ENCODE measurements at regions not wholly inside any gene's neighbourhood (a gene's known extent, or its start where the extent isn't known, plus 50 kb on each side); places are given as distances from the start of the nearest gene placed in this dataset.

- TF ChIP-seq, protein P1, sequence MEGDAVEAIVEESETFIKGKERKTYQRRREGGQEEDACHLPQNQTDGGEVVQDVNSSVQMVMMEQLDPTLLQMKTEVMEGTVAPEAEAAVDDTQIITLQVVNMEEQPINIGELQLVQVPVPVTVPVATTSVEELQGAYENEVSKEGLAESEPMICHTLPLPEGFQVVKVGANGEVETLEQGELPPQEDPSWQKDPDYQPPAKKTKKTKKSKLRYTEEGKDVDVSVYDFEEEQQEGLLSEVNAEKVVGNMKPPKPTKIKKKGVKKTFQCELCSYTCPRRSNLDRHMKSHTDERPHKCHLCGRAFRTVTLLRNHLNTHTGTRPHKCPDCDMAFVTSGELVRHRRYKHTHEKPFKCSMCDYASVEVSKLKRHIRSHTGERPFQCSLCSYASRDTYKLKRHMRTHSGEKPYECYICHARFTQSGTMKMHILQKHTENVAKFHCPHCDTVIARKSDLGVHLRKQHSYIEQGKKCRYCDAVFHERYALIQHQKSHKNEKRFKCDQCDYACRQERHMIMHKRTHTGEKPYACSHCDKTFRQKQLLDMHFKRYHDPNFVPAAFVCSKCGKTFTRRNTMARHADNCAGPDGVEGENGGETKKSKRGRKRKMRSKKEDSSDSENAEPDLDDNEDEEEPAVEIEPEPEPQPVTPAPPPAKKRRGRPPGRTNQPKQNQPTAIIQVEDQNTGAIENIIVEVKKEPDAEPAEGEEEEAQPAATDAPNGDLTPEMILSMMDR (conservative IDR thresholded peaks at IDR 0.05): peak; percentile 78
- peak overlapping the region; percentile 72 for H3K27ac ChIP-seq
Observed at GRCh38 chr9:87336914-87337333, 160.7 kb upstream of the DAPK1 start.

DNA sequence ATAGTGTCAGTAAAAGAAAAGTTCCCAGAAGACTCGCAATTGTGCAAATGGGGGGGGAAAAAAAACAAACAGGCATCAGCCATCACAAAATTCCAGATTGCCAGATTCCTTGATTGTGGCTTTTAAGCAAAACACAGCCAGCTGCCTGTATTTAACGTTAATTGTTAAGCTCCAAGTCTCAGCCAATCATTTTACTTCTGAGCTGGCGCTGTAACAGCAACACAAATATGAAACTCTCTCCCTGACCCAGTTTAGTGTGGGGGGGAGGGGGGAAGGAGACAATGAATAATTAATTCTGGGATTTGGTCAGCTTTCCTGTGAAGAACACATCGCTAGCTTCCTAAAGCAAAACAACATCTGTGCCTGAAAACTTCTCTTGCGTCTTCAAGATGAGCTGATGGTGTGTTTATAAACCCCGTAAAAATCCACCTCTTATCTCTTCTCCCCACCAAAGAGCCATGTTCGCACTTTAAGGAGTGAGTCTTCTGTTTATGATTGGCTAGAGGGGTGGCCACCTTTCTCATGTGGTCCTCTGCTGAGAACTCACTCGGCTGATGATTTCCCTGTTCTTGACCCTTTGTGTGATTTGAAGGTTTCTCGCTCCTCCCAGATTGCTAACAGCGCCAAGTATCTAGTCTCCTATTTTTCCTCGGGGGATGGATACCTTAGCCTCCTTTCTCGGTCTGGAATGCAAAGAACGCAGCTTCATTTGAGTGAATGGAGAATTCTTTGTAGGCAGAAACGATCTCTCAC is 160.2 kb upstream of the DAPK1 start:
- peak overlapping the region; percentile 72 for H3K27ac ChIP-seq
- TF ChIP-seq, protein P1 (conservative IDR thresholded peaks at IDR 0.05): no peak

GRCh38 chr9:87338088-87338989 is 159.3 kb upstream of the DAPK1 start:
- TF ChIP-seq, protein P1 (conservative IDR thresholded peaks at IDR 0.05): no peak
- H3K27ac ChIP-seq: peak overlapping the region; percentile 72

- no peak overlapping the region for H3K27ac ChIP-seq
- TF ChIP-seq, protein P1 (conservative IDR thresholded peaks at IDR 0.05): no peak
Observed at GRCh38 chr9:87340391-87340790, 157.3 kb upstream of the DAPK1 start.

GRCh38 chr9:87342743-87343142 is 154.9 kb upstream of the DAPK1 start:
- TF ChIP-seq, protein P1 (conservative IDR thresholded peaks at IDR 0.05): no peak
- no peak overlapping the region for H3K27ac ChIP-seq

DNA sequence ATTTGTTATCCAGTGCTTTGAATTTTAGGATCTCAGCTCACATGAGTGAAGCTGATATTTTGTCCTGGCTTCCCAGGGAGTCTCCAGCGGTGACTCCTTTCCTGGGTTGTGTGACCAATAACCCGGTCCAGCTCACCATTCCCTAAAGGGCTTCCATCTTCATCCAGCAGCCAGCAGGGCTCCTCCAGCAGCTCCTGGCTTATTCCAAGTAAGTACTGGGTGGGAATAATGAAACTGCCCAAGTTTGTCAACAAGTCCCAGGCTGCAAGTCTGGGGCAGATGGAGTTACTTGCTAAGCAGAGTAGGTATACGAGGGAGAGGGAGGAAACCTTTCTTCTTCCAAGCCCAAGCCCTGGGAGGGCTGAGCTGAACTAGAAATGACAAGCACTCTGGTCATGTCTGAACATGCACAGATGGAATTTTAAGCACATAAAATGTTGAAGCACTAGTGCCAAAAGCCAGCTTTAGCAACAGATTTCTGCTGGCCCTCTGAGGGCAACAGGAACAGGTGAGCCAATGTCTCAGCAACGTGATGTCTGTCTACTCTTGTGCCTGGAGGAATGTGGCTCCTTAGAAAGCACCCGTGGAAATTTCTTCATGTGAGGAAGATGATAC is 153.7 kb upstream of the DAPK1 start:
- H3K27ac ChIP-seq: no peak overlapping the region
- TF ChIP-seq, protein P1 (conservative IDR thresholded peaks at IDR 0.05): no peak

All from VCaP (cell line).